Fibroblast of villous mesenchyme (primary cell): ENCODE measurements at regions not wholly inside any gene's neighbourhood (a gene's known extent, or its start where the extent isn't known, plus 50 kb on each side); places are given as distances from the start of the nearest gene placed in this dataset.

Experiments
- DNase-seq: peaks from one replicate; pipeline ENCODE4 v3.0.0-alpha.2; 2010; ENCODE audit warnings: low read depth
- H3K4me3 ChIP-seq: 2 replicates; pipeline ENCODE4 v1.5.1; 2011; ENCODE audit warnings: low read depth, mild to moderate bottlenecking, low read length
- TF ChIP-seq, protein P1 (sequence below): IDR thresholded peaks from 2 replicates; pipeline ENCODE4 v1.5.1; 2012; ENCODE audit warnings: low read depth, mild to moderate bottlenecking, low read length; ENCODE audit not compliant: insufficient read depth

DNA sequence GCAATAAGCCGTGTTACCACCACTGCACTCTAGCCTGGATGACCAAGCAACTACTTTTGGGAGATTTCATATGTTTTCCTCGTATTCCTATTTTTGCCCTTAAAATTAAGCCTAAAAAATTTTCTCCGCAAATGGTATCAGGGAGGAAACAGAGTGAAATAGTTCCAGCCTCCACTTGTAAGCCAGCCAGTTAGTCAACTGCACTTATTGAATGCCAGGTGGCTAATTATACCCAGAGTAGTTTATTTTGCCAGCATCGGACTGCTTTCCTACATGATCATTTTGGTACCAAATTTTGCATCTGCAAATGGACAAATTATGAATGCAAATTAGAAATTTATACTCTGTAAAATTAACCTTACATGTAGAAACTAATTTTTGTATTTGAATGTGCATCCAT lies 90.2 kb upstream of the ARHGAP28 start:
- TF ChIP-seq, protein P1, sequence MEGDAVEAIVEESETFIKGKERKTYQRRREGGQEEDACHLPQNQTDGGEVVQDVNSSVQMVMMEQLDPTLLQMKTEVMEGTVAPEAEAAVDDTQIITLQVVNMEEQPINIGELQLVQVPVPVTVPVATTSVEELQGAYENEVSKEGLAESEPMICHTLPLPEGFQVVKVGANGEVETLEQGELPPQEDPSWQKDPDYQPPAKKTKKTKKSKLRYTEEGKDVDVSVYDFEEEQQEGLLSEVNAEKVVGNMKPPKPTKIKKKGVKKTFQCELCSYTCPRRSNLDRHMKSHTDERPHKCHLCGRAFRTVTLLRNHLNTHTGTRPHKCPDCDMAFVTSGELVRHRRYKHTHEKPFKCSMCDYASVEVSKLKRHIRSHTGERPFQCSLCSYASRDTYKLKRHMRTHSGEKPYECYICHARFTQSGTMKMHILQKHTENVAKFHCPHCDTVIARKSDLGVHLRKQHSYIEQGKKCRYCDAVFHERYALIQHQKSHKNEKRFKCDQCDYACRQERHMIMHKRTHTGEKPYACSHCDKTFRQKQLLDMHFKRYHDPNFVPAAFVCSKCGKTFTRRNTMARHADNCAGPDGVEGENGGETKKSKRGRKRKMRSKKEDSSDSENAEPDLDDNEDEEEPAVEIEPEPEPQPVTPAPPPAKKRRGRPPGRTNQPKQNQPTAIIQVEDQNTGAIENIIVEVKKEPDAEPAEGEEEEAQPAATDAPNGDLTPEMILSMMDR, result no peak
- no peak for DNase-seq
- H3K4me3 ChIP-seq, result no peak overlapping the region

DNA sequence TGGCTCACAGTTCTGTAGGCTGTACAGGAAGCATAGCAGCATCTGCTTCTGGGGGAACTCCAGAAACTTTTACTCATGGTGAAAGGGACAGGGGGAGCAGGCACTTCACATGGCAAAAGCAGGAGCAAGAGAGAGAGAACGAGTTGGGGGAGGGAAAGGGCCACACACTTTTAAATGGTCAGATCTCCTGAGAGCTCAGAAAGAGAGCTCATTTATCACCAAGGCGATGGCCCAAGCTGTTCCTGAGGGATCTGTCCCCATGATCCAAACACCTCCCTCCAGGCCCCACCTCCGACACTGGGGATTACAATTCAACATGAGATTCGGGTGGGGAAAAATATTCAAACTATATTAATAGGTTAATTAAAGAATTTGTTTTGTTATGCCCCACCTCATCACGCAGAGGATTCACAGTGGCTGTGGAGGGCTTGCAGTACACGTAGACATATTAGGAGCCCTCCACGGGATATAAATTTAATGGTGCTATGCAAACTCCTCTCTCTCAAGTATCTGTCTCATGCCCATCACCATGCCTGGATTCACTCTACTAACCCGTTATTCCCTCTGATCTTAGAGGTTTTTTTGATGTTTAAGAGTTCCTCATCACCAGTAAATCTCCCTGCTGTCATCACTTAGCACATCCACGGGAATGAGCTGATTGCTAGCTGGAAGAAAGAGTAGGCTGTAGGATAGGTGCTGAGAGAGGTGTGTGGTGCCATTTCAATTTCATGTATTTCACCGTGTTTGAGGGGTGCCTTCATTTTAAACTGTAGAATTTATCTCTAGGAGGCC lies 84.5 kb upstream of the ARHGAP28 start:
- DNase-seq, result no peak
- TF ChIP-seq, protein P1, result no peak
- no peak overlapping the region for H3K4me3 ChIP-seq

DNA sequence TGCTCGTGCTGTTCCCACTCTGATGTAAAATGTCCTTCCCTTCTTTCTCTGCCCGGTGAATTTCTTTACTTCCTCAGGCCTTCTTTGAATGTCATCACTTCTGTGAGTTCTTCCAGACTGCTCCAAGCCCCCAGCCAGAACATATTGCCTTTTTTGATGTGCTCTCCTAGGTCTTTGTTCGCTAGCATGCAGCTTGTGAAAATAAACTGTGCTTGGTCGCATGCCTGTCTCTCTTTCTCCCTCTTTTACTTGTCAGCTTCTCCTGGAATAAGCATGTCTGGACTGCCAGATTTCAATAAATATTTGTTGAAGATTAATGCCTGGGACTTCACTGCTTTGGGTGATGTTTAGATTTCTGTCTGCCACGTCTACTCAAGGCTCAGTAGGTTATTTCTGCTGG lies 82.7 kb upstream of the ARHGAP28 start:
- DNase-seq, result no peak
- H3K4me3 ChIP-seq, result no peak overlapping the region
- TF ChIP-seq, protein P1, result no peak

DNA sequence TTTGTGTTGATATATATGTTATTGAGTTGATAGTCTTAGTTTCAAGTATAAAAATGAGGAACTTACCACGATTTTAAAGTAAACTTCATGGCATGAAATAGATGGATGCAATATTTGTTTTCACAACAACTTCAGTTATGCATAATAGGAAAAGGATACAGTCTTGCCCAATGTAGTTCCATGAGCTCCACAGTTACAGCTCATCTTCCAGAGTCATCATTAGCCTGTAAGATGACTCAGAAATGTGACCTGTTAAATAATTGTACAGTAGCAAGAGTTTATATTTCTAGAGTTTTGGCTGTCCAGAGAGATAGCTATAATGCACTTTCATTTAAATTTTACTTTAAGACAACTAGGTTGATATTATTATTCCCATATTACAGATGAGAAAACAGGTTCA lies 80.9 kb upstream of the ARHGAP28 start:
- no peak for DNase-seq
- H3K4me3 ChIP-seq, result no peak overlapping the region
- TF ChIP-seq, protein P1, result no peak

DNA sequence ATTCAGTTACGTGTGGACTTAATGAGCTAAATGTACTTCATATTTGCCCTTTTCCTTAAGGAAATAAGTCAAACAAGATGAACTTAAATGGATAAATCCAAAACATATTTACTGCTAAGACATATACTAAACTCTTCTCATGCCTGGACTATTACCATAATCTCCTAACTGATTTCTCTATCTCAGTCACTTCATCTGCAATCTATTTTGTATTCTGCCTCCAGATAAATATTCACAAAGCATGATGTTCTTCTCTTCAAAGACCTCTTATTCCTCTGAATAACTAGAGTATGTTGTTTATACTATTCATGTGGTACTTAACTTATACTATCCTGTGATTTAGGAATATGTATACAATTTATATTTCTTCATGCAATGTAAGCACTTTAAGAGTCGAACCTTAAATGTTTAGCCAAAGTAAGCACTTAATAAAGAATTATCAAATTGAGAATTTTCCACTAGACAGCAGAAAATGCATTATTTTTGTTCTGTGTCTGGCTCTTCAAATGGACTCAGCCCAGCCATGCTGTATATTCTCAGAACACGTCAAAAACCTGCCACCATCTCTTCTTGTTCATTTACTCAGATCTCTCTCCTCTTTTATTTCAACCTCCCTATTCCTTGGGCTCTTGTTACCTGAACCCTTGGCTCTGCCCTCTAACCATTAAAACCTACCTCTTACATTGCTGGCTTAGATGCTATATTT lies 79.9 kb upstream of the ARHGAP28 start:
- DNase-seq, result no peak
- no peak overlapping the region for H3K4me3 ChIP-seq
- TF ChIP-seq, protein P1, result no peak

DNA sequence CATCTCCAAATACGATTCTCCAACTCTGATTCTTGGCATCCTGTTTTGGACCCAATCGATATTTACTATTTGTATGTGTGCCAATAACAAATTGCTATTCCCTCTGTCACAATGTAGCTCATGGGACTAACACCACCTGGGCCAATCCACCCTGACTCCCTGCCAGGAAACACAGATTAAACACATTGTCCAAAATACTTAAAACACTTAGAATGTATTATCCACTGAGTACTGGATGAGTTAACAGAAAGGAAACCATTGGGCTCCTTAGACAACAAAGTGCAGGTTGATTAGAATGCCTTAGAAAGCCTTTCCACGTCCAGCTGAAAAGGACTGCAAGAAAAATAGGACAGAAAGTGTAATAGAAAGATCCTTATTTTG lies 79.4 kb upstream of the ARHGAP28 start:
- no peak for DNase-seq
- no peak overlapping the region for H3K4me3 ChIP-seq
- TF ChIP-seq, protein P1, result no peak
